B cell (primary cell): ENCODE measurements at regions not wholly inside any gene's neighbourhood (a gene's known extent, or its start where the extent isn't known, plus 50 kb on each side); places are given as distances from the start of the nearest gene placed in this dataset.

Source experiments
- CTCF ChIP-seq: fragments of 200-600 bp; IDR thresholded peaks from one replicate; pipeline ENCODE4 v1.8.0; 2022; ENCODE audit warnings: antibody characterized with exemption, mild to moderate bottlenecking
- EZH2 ChIP-seq: IDR thresholded peaks from 2 replicates; pipeline ENCODE4 v1.6.1; 2012; ENCODE audit warnings: borderline replicate concordance, low read depth, mild to moderate bottlenecking, moderate library complexity, low read length; ENCODE audit not compliant: insufficient read depth, poor library complexity, severe bottlenecking

DNA sequence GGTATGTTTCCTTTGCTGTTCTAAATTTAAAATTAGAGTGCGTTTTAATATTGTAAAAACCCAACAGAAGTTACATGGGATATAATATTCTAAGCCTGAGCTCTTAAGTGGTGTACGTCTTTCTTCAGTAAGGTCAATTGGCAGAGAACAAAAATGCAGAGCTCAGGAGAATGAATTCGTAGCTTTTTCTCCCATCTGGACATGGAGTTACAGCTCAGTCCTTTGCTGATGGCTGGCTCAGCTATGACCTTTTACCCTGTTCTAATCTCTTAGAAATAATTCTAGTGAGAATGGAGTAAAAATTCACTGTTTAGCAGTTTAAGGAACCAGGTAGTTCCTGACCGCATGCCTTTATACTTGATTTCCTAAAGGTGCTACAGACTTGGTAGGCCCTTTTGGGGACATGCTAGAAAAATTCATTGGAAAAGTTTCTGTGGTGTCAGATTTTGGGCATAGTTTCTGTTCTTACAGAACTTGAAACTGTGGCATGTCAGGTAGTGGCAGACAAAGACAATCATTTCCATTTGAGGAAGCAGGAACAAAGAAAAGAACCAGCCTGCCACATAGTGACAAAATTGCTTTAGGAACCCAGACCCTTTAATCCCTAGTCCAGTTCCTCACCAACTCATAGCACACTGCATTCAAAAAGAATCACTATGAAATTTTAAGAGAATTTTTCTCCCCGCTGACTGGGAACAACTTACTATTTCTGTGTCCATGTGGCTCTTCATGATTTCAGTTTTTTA, 566.8 kb upstream of the ZNF804A start:
- no peak for TF ChIP-seq CTCF
- no peak for TF ChIP-seq EZH2
